Nephron (organoid): ENCODE measurements at regions not wholly inside any gene's neighbourhood (a gene's known extent, or its start where the extent isn't known, plus 50 kb on each side); places are given as distances from the start of the nearest gene placed in this dataset.

Source experiments
- H3K27ac Mint-ChIP-seq, 3 experiments: 2 replicates each; pipeline ENCODE4 v1.8.0; 2020; ENCODE audit warnings: mixed read lengths in 3 of 3, mild to moderate bottlenecking in 2 of 3, moderate library complexity in 1 of 3
- H3K27me3 Mint-ChIP-seq: 2 replicates; pipeline ENCODE4 v1.8.0; 2021; ENCODE audit warnings: low read depth, mild to moderate bottlenecking, moderate library complexity, mixed read lengths
- H3K36me3 Mint-ChIP-seq: 2 replicates; pipeline ENCODE4 v1.8.0; 2020; ENCODE audit warnings: low read depth, mixed read lengths
- H3K4me1 Mint-ChIP-seq: 2 replicates; pipeline ENCODE4 v1.8.0; 2020; ENCODE audit warnings: mixed read lengths
- H3K4me3 Mint-ChIP-seq, 3 experiments: 2 replicates each; pipeline ENCODE4 v1.8.0; 2020; ENCODE audit warnings: mild to moderate bottlenecking in 3 of 3, mixed read lengths in 3 of 3, moderate library complexity in 2 of 3
- H3K9me3 Mint-ChIP-seq: 2 replicates; pipeline ENCODE4 v1.8.0; 2020; ENCODE audit warnings: mixed read lengths
- CTCF ChIP-seq, 3 experiments: fragments of 200-600 bp; sonication (generic); IDR thresholded peaks; one replicate each; pipeline ENCODE4 v1.5.0; 2021; ENCODE audit warnings: antibody characterized with exemption in 3 of 3; ENCODE audit not compliant: unreplicated experiment in 3 of 3

GRCh38 chr2:23292024-23292423, 93.0 kb upstream of the KLHL29 start:
- Mint-ChIP-seq H3K27ac (no peak overlapping the region), H3K9me3 (no peaks in the 10 kb centered on the region), H3K27me3 (no peaks in the 10 kb centered on the region), H3K4me1 (peaks cover 52% of the 10 kb centered on the region), H3K4me3 (no peak overlapping the region), H3K36me3 (no peaks in the 10 kb centered on the region)
- no peak for TF ChIP-seq CTCF (IDR thresholded peaks at IDR 0.05; ENCODE audit: unreplicated experiment in 3 of 3)

- Mint-ChIP-seq H3K9me3 (no peaks in the 10 kb centered on the region), H3K4me1 (peaks cover 48% of the 10 kb centered on the region), H3K36me3 (no peaks in the 10 kb centered on the region), H3K27me3 (no peaks in the 10 kb centered on the region), H3K4me3 (no peak overlapping the region), H3K27ac (peak overlapping the region in 2 of 3 experiments; percentile 76 to 87)
- no peak for TF ChIP-seq CTCF (IDR thresholded peaks at IDR 0.05; ENCODE audit: unreplicated experiment in 3 of 3)
These were observed 91.9 kb upstream of the KLHL29 start for GRCh38 chr2:23293063-23293462.

GRCh38 chr2:23293731-23294130, 91.2 kb upstream of the KLHL29 start:
- H3K27me3 Mint-ChIP-seq = peaks cover 5% of the 10 kb centered on the region
- peaks cover 52% of the 10 kb centered on the region for H3K4me1 Mint-ChIP-seq
- H3K27ac Mint-ChIP-seq = peak overlapping the region; percentile 3 to 87 (median 76)
- no peak for TF ChIP-seq CTCF (IDR thresholded peaks at IDR 0.05; ENCODE audit: unreplicated experiment in 3 of 3)
- no peaks in the 10 kb centered on the region for H3K36me3 Mint-ChIP-seq
- H3K9me3 Mint-ChIP-seq = no peaks in the 10 kb centered on the region
- peak overlapping the region in 1 of 3 experiments; percentile 21 for H3K4me3 Mint-ChIP-seq

GRCh38 chr2:23294238-23294637, 90.7 kb upstream of the KLHL29 start:
- H3K36me3 Mint-ChIP-seq = no peaks in the 10 kb centered on the region
- TF ChIP-seq CTCF (IDR thresholded peaks at IDR 0.05; ENCODE audit: unreplicated experiment in 3 of 3) = no peak
- H3K27me3 Mint-ChIP-seq = peaks cover 5% of the 10 kb centered on the region
- no peak overlapping the region for H3K4me3 Mint-ChIP-seq
- H3K4me1 Mint-ChIP-seq = peaks cover 52% of the 10 kb centered on the region
- peak overlapping the region in 2 of 3 experiments; percentile 76 to 87 for H3K27ac Mint-ChIP-seq
- H3K9me3 Mint-ChIP-seq = no peaks in the 10 kb centered on the region

GRCh38 chr2:23296691-23297090, 88.3 kb upstream of the KLHL29 start:
- no peaks in the 10 kb centered on the region for H3K9me3 Mint-ChIP-seq
- peak overlapping the region in 2 of 3 experiments; percentile 14 to 66 for H3K27ac Mint-ChIP-seq
- H3K27me3 Mint-ChIP-seq = peaks cover 5% of the 10 kb centered on the region
- no peak overlapping the region for H3K4me3 Mint-ChIP-seq
- no peak for TF ChIP-seq CTCF (IDR thresholded peaks at IDR 0.05; ENCODE audit: unreplicated experiment in 3 of 3)
- H3K4me1 Mint-ChIP-seq = peaks cover 50% of the 10 kb centered on the region
- H3K36me3 Mint-ChIP-seq = no peaks in the 10 kb centered on the region

- Mint-ChIP-seq H3K36me3 (no peaks in the 10 kb centered on the region), H3K4me1 (peaks cover 50% of the 10 kb centered on the region), H3K4me3 (no peak overlapping the region), H3K9me3 (no peaks in the 10 kb centered on the region), H3K27ac (peak overlapping the region in 2 of 3 experiments; percentile 14 to 66), H3K27me3 (peaks cover 5% of the 10 kb centered on the region)
- TF ChIP-seq CTCF (IDR thresholded peaks at IDR 0.05; ENCODE audit: unreplicated experiment in 3 of 3) = no peak
These were observed 87.9 kb upstream of the KLHL29 start for GRCh38 chr2:23297112-23297511.
